ENCODE measurements at regions not wholly inside any gene's neighbourhood (a gene's known extent, or its start where the extent isn't known, plus 50 kb on each side); places are given as distances from the start of the nearest gene placed in this dataset.

GRCh38 chr20:11117808-11118528, 444.2 kb upstream of the JAG1 start:
- H2BK5ac ChIP-seq (ENCODE audit: low read length) = no peak overlapping the region
- H3K79me1 ChIP-seq (ENCODE audit: low read depth, low read length) = no peaks in the 10 kb centered on the region
- H3K9ac ChIP-seq (ENCODE audit: low read depth, low read length, poor library complexity) = no peak overlapping the region
- H3K4ac ChIP-seq (ENCODE audit: low read length) = no peak overlapping the region
- no peak overlapping the region for H2BK15ac ChIP-seq (ENCODE audit: low read length)
- no peak overlapping the region for H3K18ac ChIP-seq (ENCODE audit: low read length)
- H4K91ac ChIP-seq (ENCODE audit: low read depth, low read length, poor library complexity) = no peak overlapping the region
- no CpG with 5 or more reads among the region's 2 CpGs for WGBS, 2 donors (ENCODE audit: extremely low coverage in 2 of 2, insufficient read length in 2 of 2, insufficient replicate concordance in 1 of 2)
- no peak overlapping the region for H2BK120ac ChIP-seq (ENCODE audit: low read depth, low read length)
- H3K4me2 ChIP-seq (ENCODE audit: insufficient read depth, low read length, poor library complexity, severe bottlenecking) = no peak overlapping the region
- H3K14ac ChIP-seq (ENCODE audit: low read length) = no peak overlapping the region
- H3K27ac ChIP-seq (replicated peaks; ENCODE audit: low read length) = no peak overlapping the region
- DNase-seq (ENCODE audit: low spot score) = no peak
- no peak overlapping the region for H2BK12ac ChIP-seq (ENCODE audit: low read length)
- peak overlapping the region; percentile 54 for H2AFZ ChIP-seq (ENCODE audit: low read length)
- no peaks in the 10 kb centered on the region for H3K9me3 ChIP-seq (replicated peaks in 1 of 2; ENCODE audit: control insufficient read depth in 2 of 2, insufficient read depth in 1 of 2, low read depth in 1 of 2, low read length in 2 of 2)
- H3K4me1 ChIP-seq (ENCODE audit: control insufficient read depth in 2 of 2, insufficient read depth in 1 of 2, low read depth in 1 of 2, low read length in 2 of 2) = no peaks in the 10 kb centered on the region
- no peak overlapping the region for H2AK5ac ChIP-seq (ENCODE audit: low read depth, low read length)
- no peak overlapping the region for H3K4me3 ChIP-seq (ENCODE audit: low read length in 2 of 2)
- no peaks in the 10 kb centered on the region for H3K36me3 ChIP-seq (replicated peaks in 1 of 2; ENCODE audit: control insufficient read depth in 2 of 2, insufficient read depth in 2 of 2, low read length in 2 of 2)
- no peak overlapping the region for H4K8ac ChIP-seq (ENCODE audit: low read depth, low read length)
- H3K23ac ChIP-seq (ENCODE audit: low read depth, low read length, poor library complexity) = no peak overlapping the region
- H3K27me3 ChIP-seq (ENCODE audit: control insufficient read depth in 3 of 3, insufficient read depth in 3 of 3, low read depth in 1 of 3, low read length in 3 of 3) = no peaks in the 10 kb centered on the region

GRCh38 chr20:11118802-11119380, 445.1 kb upstream of the JAG1 start:
- Histone ChIP-seq H3K23ac (ENCODE audit: low read depth, low read length, poor library complexity) (no peak overlapping the region), H3K4me3 (ENCODE audit: low read length in 2 of 2) (no peak overlapping the region), H3K27ac (replicated peaks; ENCODE audit: low read length) (no peak overlapping the region), H4K8ac (ENCODE audit: low read depth, low read length) (no peak overlapping the region), H2AFZ (ENCODE audit: low read length) (no peak overlapping the region), H2BK15ac (ENCODE audit: low read length) (no peak overlapping the region), H3K36me3 (replicated peaks in 1 of 2; ENCODE audit: control insufficient read depth in 2 of 2, insufficient read depth in 2 of 2, low read length in 2 of 2) (no peaks in the 10 kb centered on the region), H2AK5ac (ENCODE audit: low read depth, low read length) (no peak overlapping the region), H3K14ac (ENCODE audit: low read length) (no peak overlapping the region), H3K27me3 (ENCODE audit: control insufficient read depth in 3 of 3, insufficient read depth in 3 of 3, low read depth in 1 of 3, low read length in 3 of 3) (no peaks in the 10 kb centered on the region), H4K91ac (ENCODE audit: low read depth, low read length, poor library complexity) (no peak overlapping the region), H2BK12ac (ENCODE audit: low read length) (no peak overlapping the region), H2BK120ac (ENCODE audit: low read depth, low read length) (no peak overlapping the region), H3K79me1 (ENCODE audit: low read depth, low read length) (no peaks in the 10 kb centered on the region), H3K4ac (ENCODE audit: low read length) (no peak overlapping the region), H3K9me3 (replicated peaks in 1 of 2; ENCODE audit: control insufficient read depth in 2 of 2, insufficient read depth in 1 of 2, low read depth in 1 of 2, low read length in 2 of 2) (no peaks in the 10 kb centered on the region), H3K18ac (ENCODE audit: low read length) (no peak overlapping the region), H3K4me2 (ENCODE audit: insufficient read depth, low read length, poor library complexity, severe bottlenecking) (no peak overlapping the region), H2BK5ac (ENCODE audit: low read length) (no peak overlapping the region), H3K9ac (ENCODE audit: low read depth, low read length, poor library complexity) (no peak overlapping the region), H3K4me1 (ENCODE audit: control insufficient read depth in 2 of 2, insufficient read depth in 1 of 2, low read depth in 1 of 2, low read length in 2 of 2) (no peaks in the 10 kb centered on the region)
- DNase-seq (ENCODE audit: low spot score) = no peak
- no CpG with 5 or more reads among the region's 4 CpGs for WGBS, 2 donors (ENCODE audit: extremely low coverage in 2 of 2, insufficient read length in 2 of 2, insufficient replicate concordance in 1 of 2)

GRCh38 chr20:11119573-11119972, 445.8 kb upstream of the JAG1 start:
- H3K9me3 ChIP-seq (replicated peaks in 1 of 2; ENCODE audit: control insufficient read depth in 2 of 2, insufficient read depth in 1 of 2, low read depth in 1 of 2, low read length in 2 of 2) = no peaks in the 10 kb centered on the region
- no peak overlapping the region for H3K27ac ChIP-seq (replicated peaks; ENCODE audit: low read length)
- H3K4me2 ChIP-seq (ENCODE audit: insufficient read depth, low read length, poor library complexity, severe bottlenecking) = no peak overlapping the region
- no peak overlapping the region for H4K91ac ChIP-seq (ENCODE audit: low read depth, low read length, poor library complexity)
- no peak overlapping the region for H2AFZ ChIP-seq (ENCODE audit: low read length)
- DNase-seq (ENCODE audit: low spot score) = no peak
- H3K14ac ChIP-seq (ENCODE audit: low read length) = no peak overlapping the region
- H3K18ac ChIP-seq (ENCODE audit: low read length) = no peak overlapping the region
- H3K27me3 ChIP-seq (ENCODE audit: control insufficient read depth in 3 of 3, insufficient read depth in 3 of 3, low read depth in 1 of 3, low read length in 3 of 3) = no peaks in the 10 kb centered on the region
- no peak overlapping the region for H2BK15ac ChIP-seq (ENCODE audit: low read length)
- no peak overlapping the region for H2BK12ac ChIP-seq (ENCODE audit: low read length)
- H3K23ac ChIP-seq (ENCODE audit: low read depth, low read length, poor library complexity) = no peak overlapping the region
- H3K79me1 ChIP-seq (ENCODE audit: low read depth, low read length) = no peaks in the 10 kb centered on the region
- H3K36me3 ChIP-seq (replicated peaks in 1 of 2; ENCODE audit: control insufficient read depth in 2 of 2, insufficient read depth in 2 of 2, low read length in 2 of 2) = no peaks in the 10 kb centered on the region
- H3K4me1 ChIP-seq (ENCODE audit: control insufficient read depth in 2 of 2, insufficient read depth in 1 of 2, low read depth in 1 of 2, low read length in 2 of 2) = no peaks in the 10 kb centered on the region
- H3K4me3 ChIP-seq (ENCODE audit: low read length in 2 of 2) = no peak overlapping the region
- WGBS, 2 donors (ENCODE audit: extremely low coverage in 2 of 2, insufficient read length in 2 of 2, insufficient replicate concordance in 1 of 2) = no CpG with 5 or more reads among the region's 3 CpGs
- no peak overlapping the region for H3K9ac ChIP-seq (ENCODE audit: low read depth, low read length, poor library complexity)
- no peak overlapping the region for H3K4ac ChIP-seq (ENCODE audit: low read length)
- no peak overlapping the region for H4K8ac ChIP-seq (ENCODE audit: low read depth, low read length)
- no peak overlapping the region for H2BK5ac ChIP-seq (ENCODE audit: low read length)
- H2BK120ac ChIP-seq (ENCODE audit: low read depth, low read length) = no peak overlapping the region
- no peak overlapping the region for H2AK5ac ChIP-seq (ENCODE audit: low read depth, low read length)

GRCh38 chr20:11120431-11120830, 446.6 kb upstream of the JAG1 start:
- Histone ChIP-seq H2AK5ac (ENCODE audit: low read depth, low read length) (no peak overlapping the region), H3K14ac (ENCODE audit: low read length) (no peak overlapping the region), H2AFZ (ENCODE audit: low read length) (no peak overlapping the region), H3K23ac (ENCODE audit: low read depth, low read length, poor library complexity) (no peak overlapping the region), H2BK120ac (ENCODE audit: low read depth, low read length) (no peak overlapping the region), H3K9ac (ENCODE audit: low read depth, low read length, poor library complexity) (no peak overlapping the region), H3K4me1 (ENCODE audit: control insufficient read depth in 2 of 2, insufficient read depth in 1 of 2, low read depth in 1 of 2, low read length in 2 of 2) (no peaks in the 10 kb centered on the region), H4K91ac (ENCODE audit: low read depth, low read length, poor library complexity) (no peak overlapping the region), H2BK15ac (ENCODE audit: low read length) (no peak overlapping the region), H3K4me3 (ENCODE audit: low read length in 2 of 2) (no peak overlapping the region), H3K79me1 (ENCODE audit: low read depth, low read length) (no peaks in the 10 kb centered on the region), H3K27ac (replicated peaks; ENCODE audit: low read length) (no peak overlapping the region), H2BK12ac (ENCODE audit: low read length) (no peak overlapping the region), H4K8ac (ENCODE audit: low read depth, low read length) (no peak overlapping the region), H2BK5ac (ENCODE audit: low read length) (no peak overlapping the region), H3K4ac (ENCODE audit: low read length) (no peak overlapping the region), H3K4me2 (ENCODE audit: insufficient read depth, low read length, poor library complexity, severe bottlenecking) (no peak overlapping the region), H3K36me3 (replicated peaks in 1 of 2; ENCODE audit: control insufficient read depth in 2 of 2, insufficient read depth in 2 of 2, low read length in 2 of 2) (no peaks in the 10 kb centered on the region), H3K9me3 (replicated peaks in 1 of 2; ENCODE audit: control insufficient read depth in 2 of 2, insufficient read depth in 1 of 2, low read depth in 1 of 2, low read length in 2 of 2) (no peaks in the 10 kb centered on the region), H3K27me3 (ENCODE audit: control insufficient read depth in 3 of 3, insufficient read depth in 3 of 3, low read depth in 1 of 3, low read length in 3 of 3) (no peaks in the 10 kb centered on the region), H3K18ac (ENCODE audit: low read length) (no peak overlapping the region)
- DNase-seq (ENCODE audit: low spot score) = no peak
- WGBS, 2 donors (ENCODE audit: extremely low coverage in 2 of 2, insufficient read length in 2 of 2, insufficient replicate concordance in 1 of 2) = no CpG with 5 or more reads among the region's 4 CpGs

All from neuronal stem cell (in vitro differentiated cells).